ENCODE measurements at regions not wholly inside any gene's neighbourhood (a gene's known extent, or its start where the extent isn't known, plus 50 kb on each side); places are given as distances from the start of the nearest gene placed in this dataset.
"Not testable (repeated sequence)": the region's sequence is repeated elsewhere in the genome, so short reads cannot be mapped to it uniquely, and the experiment has no call there.

GRCh38 chrX:4668802-4669536 lies 955.5 kb upstream of the PRKX start:
- DNase-seq, result no peak

- DNase-seq, result no peak
Measured at GRCh38 chrX:4663085-4663484, 949.6 kb upstream of the PRKX start.

- DNase-seq, result no peak
Measured at GRCh38 chrX:4661771-4662170, 948.3 kb upstream of the PRKX start.

- no peak for DNase-seq
Measured at GRCh38 chrX:4656419-4656818, 943.0 kb upstream of the PRKX start.

- DNase-seq, result no peak
Measured at GRCh38 chrX:4655743-4656142, 942.3 kb upstream of the PRKX start.

GRCh38 chrX:4642114-4642513 lies 928.7 kb upstream of the PRKX start:
- no peak for DNase-seq

- DNase-seq, result no peak
Measured at GRCh38 chrX:4638036-4638435, 924.6 kb upstream of the PRKX start.

- DNase-seq, result no peak
Measured at GRCh38 chrX:4627414-4627813, 914.0 kb upstream of the PRKX start.

GRCh38 chrX:4622486-4623167 lies 909.2 kb upstream of the PRKX start:
- no peak for DNase-seq

GRCh38 chrX:4613651-4614050 lies 900.2 kb upstream of the PRKX start:
- DNase-seq, result not testable (repeated sequence)

GRCh38 chrX:4588893-4589292 lies 875.4 kb upstream of the PRKX start:
- no peak for DNase-seq

- DNase-seq, result no peak
Measured at GRCh38 chrX:4588466-4588865, 875.0 kb upstream of the PRKX start.

- DNase-seq, result no peak
Measured at GRCh38 chrX:4588056-4588455, 874.6 kb upstream of the PRKX start.

- no peak for DNase-seq
Measured at GRCh38 chrX:4579999-4580398, 866.5 kb upstream of the PRKX start.

- no peak for DNase-seq
Measured at GRCh38 chrX:4579480-4579879, 866.0 kb upstream of the PRKX start.

GRCh38 chrX:4572691-4573090 lies 859.2 kb upstream of the PRKX start:
- no peak for DNase-seq

- DNase-seq, result no peak
Measured at GRCh38 chrX:4570151-4570550, 856.7 kb upstream of the PRKX start.

- no peak for DNase-seq
Measured at GRCh38 chrX:4560192-4560591, 846.7 kb upstream of the PRKX start.

- DNase-seq, result no peak
Measured at GRCh38 chrX:4550018-4550417, 836.6 kb upstream of the PRKX start.

- no peak for DNase-seq
Measured at GRCh38 chrX:4547213-4547836, 833.9 kb upstream of the PRKX start.

GRCh38 chrX:4546178-4546577 lies 832.7 kb upstream of the PRKX start:
- not testable (repeated sequence) for DNase-seq

- no peak for DNase-seq
Measured at GRCh38 chrX:4528247-4528646, 814.8 kb upstream of the PRKX start.

- DNase-seq, result no peak
Measured at GRCh38 chrX:4485912-4486311, 772.5 kb upstream of the PRKX start.

- no peak for DNase-seq
Measured at GRCh38 chrX:4484266-4484665, 770.8 kb upstream of the PRKX start.
